Astrocyte (in vitro differentiated cells and primary cell): ENCODE measurements at regions not wholly inside any gene's neighbourhood (a gene's known extent, or its start where the extent isn't known, plus 50 kb on each side); places are given as distances from the start of the nearest gene placed in this dataset.

Experiments
- EZH2 ChIP-seq: IDR thresholded peaks from 2 replicates; pipeline ENCODE4 v1.6.1; 2012; ENCODE audit warnings: mild to moderate bottlenecking, low read length, inconsistent platforms; ENCODE audit not compliant: insufficient read depth
- TF ChIP-seq, protein P1 (sequence below): IDR thresholded peaks from 2 replicates; pipeline ENCODE4 v1.5.1; 2011; ENCODE audit warnings: low read depth, mild to moderate bottlenecking, inconsistent platforms, low read length, moderate library complexity; ENCODE audit not compliant: insufficient read depth

DNA sequence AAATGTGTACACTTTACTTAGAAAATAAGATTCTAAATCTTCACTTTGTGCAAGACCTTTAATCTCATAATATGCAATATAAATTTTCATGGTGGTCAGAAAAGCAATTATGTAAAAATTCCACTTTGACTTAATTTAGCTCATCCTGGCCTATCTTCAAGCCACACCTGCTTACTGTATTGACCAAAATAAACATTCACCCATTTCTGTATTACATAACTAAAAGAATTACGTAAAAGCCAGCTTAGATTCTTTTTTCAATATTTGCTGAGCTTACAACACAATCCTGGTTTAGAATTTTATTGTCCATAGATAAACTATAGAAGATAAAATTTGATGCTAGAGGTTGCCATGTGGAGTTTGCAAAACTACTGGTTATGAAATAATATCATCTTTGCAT is 172.9 kb upstream of the GRM3 start:
- TF ChIP-seq, protein P1, sequence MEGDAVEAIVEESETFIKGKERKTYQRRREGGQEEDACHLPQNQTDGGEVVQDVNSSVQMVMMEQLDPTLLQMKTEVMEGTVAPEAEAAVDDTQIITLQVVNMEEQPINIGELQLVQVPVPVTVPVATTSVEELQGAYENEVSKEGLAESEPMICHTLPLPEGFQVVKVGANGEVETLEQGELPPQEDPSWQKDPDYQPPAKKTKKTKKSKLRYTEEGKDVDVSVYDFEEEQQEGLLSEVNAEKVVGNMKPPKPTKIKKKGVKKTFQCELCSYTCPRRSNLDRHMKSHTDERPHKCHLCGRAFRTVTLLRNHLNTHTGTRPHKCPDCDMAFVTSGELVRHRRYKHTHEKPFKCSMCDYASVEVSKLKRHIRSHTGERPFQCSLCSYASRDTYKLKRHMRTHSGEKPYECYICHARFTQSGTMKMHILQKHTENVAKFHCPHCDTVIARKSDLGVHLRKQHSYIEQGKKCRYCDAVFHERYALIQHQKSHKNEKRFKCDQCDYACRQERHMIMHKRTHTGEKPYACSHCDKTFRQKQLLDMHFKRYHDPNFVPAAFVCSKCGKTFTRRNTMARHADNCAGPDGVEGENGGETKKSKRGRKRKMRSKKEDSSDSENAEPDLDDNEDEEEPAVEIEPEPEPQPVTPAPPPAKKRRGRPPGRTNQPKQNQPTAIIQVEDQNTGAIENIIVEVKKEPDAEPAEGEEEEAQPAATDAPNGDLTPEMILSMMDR: no peak
- TF ChIP-seq EZH2: no peak
